AG04450 (cell line): ENCODE measurements at regions not wholly inside any gene's neighbourhood (a gene's known extent, or its start where the extent isn't known, plus 50 kb on each side); places are given as distances from the start of the nearest gene placed in this dataset.

Experiments used
- CTCF ChIA-PET: fragments of 300-600, 350-600 bp; formaldehyde crosslinking; extraction: SDS; loops from one replicate; lab custom pipeline; 2022; ENCODE audit warnings: antibody characterized with exemption, inconsistent platforms; lab: Charles Lee
- POLR2A ChIA-PET: fragments of 350-600 bp; formaldehyde crosslinking; extraction: SDS; loops from one replicate; lab custom pipeline; 2021; ENCODE audit warnings: antibody characterized with exemption, inconsistent platforms; lab: Yijun Ruan, JAX
- DNase-seq: peaks from one replicate; pipeline ENCODE4 v3.0.0-alpha.2; 2011; ENCODE audit warnings: low read depth, low spot score
- H3K27ac ChIP-seq: one replicate; pipeline ENCODE4 v1.5.1; 2012; ENCODE audit warnings: low read depth, low read length, control low read depth
- H3K27me3 ChIP-seq: one replicate; pipeline ENCODE4 v1.6.0; 2012; ENCODE audit warnings: low read length; ENCODE audit not compliant: control insufficient read depth, insufficient read depth
- H3K4me3 ChIP-seq: 2 replicates; pipeline ENCODE4 v1.5.1; 2011; ENCODE audit warnings: mild to moderate bottlenecking, low read depth, low read length, control low read depth
- H3K9me3 ChIP-seq: 2 replicates; pipeline ENCODE4 v1.5.1; 2012; ENCODE audit warnings: low read length; ENCODE audit not compliant: control insufficient read depth, insufficient read depth
- TF ChIP-seq, protein P1 (sequence below): IDR thresholded peaks from 2 replicates; pipeline ENCODE4 v1.5.1; 2011; ENCODE audit warnings: low read depth, low read length, control low read depth, inconsistent platforms

DNA sequence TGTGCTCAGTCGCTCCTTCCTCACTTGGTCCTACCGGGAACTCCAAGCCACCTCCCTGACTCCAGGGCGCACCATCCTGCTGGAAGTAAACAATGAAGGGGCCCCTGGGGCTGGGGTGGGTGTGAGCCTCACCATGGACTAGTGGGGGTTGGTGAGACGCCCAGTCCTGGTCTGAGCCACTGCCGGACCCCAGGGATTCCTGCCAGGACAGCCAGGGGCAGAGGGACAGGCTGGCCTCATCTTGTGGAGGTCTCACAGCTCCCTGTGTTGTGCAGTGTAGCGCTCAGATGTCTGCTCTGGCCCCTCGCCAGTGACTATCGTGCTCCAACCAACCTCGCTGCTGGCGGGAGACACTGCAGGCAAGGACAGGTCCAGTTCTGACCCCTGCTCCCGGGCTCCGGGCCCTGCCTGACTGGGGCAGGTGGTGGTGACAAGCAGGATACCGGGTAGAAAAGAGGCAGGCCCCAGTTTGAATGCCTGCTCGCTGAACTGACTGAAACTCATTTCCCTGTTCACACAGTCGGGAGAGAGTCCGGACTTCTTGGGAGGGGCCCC lies 1021.4 kb downstream of the BRD1 start:
- CTCF ChIA-PET, result no interaction called here
- H3K9me3 ChIP-seq, result peaks cover 81% of the 10 kb centered on the region

DNA sequence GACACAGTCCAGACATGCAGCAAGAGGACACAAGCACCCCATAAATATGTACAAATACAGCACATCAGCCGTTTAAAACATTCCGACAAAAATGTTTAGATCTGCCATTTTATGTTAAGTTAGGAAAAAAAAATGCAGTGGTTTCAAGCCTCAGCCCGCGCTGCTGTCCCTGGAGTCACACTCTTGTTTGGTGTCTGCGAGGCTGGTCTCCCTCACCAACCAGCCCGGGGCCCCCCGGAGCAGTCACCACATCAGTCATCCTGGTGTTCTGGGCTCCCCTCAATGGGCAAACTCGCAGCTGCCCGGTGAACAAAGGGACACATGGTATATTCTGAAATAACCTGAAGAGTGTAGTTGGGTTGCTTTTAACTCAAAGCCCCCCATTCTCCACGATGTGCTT lies 1022.2 kb downstream of the BRD1 start:
- ChIA-PET POLR2A (no interaction called here), CTCF (no interaction called here)
- TF ChIP-seq, protein P1, sequence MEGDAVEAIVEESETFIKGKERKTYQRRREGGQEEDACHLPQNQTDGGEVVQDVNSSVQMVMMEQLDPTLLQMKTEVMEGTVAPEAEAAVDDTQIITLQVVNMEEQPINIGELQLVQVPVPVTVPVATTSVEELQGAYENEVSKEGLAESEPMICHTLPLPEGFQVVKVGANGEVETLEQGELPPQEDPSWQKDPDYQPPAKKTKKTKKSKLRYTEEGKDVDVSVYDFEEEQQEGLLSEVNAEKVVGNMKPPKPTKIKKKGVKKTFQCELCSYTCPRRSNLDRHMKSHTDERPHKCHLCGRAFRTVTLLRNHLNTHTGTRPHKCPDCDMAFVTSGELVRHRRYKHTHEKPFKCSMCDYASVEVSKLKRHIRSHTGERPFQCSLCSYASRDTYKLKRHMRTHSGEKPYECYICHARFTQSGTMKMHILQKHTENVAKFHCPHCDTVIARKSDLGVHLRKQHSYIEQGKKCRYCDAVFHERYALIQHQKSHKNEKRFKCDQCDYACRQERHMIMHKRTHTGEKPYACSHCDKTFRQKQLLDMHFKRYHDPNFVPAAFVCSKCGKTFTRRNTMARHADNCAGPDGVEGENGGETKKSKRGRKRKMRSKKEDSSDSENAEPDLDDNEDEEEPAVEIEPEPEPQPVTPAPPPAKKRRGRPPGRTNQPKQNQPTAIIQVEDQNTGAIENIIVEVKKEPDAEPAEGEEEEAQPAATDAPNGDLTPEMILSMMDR, result no peak
- Histone ChIP-seq H3K27ac (no peak overlapping the region), H3K4me3 (no peak overlapping the region), H3K27me3 (no peaks in the 10 kb centered on the region), H3K9me3 (peaks cover 89% of the 10 kb centered on the region)
- no peak for DNase-seq

More for the DNA sequence above, 1021.4 kb downstream of the BRD1 start:
- POLR2A ChIA-PET, result no interaction called here
- no peak overlapping the region for H3K27ac ChIP-seq
- no peak for DNase-seq
- H3K27me3 ChIP-seq, result no peaks in the 10 kb centered on the region
- no peak overlapping the region for H3K4me3 ChIP-seq
- TF ChIP-seq, protein P1, result no peak

DNA sequence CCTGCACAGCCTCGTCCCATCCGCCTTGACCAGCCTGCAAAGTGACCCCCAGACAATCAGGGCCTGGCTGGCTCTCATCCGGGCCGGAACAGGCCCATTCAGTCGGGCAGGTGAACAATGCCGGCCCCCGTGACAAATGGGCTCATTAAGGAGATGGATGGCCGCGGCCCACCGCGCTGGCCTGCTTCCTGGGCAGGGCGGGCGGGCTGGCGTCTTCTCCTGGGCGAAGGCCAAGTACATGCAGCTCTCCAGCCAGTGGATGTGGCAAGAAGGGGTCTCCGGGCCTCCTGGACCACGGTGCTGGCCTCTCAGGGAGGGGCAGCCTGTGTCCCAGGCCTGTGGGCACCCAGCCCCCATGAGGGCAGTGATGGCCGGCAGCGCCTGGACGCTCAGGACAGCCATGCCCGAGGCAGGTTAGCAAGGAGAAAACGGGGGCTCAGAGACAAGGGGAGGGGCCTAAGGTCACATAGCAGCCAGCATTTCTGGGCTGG lies 1022.8 kb downstream of the BRD1 start:
- no peak overlapping the region for H3K4me3 ChIP-seq
- CTCF ChIA-PET, result no interaction called here
- DNase-seq, result no peak
- TF ChIP-seq, protein P1, result no peak
- POLR2A ChIA-PET, result no interaction called here
- H3K27me3 ChIP-seq, result no peaks in the 10 kb centered on the region
- H3K9me3 ChIP-seq, result peaks cover 92% of the 10 kb centered on the region
- no peak overlapping the region for H3K27ac ChIP-seq

DNA sequence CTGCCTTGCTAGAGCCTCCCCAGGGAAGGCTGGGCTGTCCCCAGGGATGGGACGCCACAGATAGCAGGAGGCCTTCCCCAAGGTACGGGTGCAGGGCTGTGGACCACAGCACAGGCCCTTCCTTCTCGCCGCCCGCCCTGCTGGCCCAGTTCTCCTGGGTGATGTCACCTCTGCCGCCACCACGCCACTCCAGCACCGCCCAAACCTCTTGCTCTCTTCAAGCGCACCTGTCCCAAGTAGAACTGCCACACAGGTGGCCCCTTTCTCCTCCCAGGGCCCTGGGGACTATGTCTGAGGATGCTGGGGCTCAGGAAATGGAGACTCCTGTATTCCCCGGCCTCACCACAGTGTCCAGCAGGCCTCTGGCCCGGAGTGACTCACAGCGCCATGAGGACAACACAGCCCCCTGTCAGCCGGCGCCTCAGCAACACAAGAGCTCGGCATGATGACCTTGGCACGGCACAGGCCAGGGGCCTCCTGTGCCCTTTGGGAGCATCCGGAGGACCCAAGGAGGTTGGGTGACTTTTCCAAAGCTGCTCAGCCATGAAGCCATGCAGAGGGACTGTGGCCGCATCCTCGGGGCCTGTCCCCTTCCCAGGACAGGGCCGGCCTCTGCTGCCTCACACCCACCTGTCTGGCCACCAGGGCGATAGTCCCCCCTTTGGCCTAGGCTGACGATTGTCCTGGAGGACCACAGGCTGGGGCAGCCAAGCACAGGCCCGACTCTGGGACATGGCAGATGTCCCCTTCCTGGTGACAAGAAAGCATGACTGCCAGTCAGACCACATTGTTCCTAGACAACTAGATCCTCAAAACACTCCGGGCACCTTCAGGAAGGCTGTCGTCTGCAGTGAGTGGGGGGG lies 1023.5 kb downstream of the BRD1 start:
- H3K27ac ChIP-seq, result no peak overlapping the region
- ChIA-PET CTCF (no interaction called here), POLR2A (no interaction called here)
- TF ChIP-seq, protein P1, result no peak
- no peak overlapping the region for H3K4me3 ChIP-seq
- DNase-seq, result no peak
- H3K9me3 ChIP-seq, result peaks cover 97% of the 10 kb centered on the region
- H3K27me3 ChIP-seq, result no peaks in the 10 kb centered on the region
